ENCODE measurements at regions not wholly inside any gene's neighbourhood (a gene's known extent, or its start where the extent isn't known, plus 50 kb on each side); places are given as distances from the start of the nearest gene placed in this dataset.

- peak overlapping the region in 1 of 2 donors; percentile 77 for H3K27ac Mint-ChIP-seq
- H3K4me1 Mint-ChIP-seq, result peaks cover 31% of the 10 kb centered on the region in 2 donors
Measured at GRCh38 chr7:33736521-33737221, 168.7 kb upstream of the BMPER start.

GRCh38 chr7:33738260-33738935, 166.9 kb upstream of the BMPER start:
- intact Hi-C loops (cut with micrococcal nuclease), result no loop called here
- ATAC-seq (peak; percentile 62 to 79 (median 73)), DNase-seq (peak in 1 of 2 donors; percentile 12)
- H3K36me3 ChIP-seq (ENCODE audit: control insufficient read depth, insufficient read depth, low read length), result no peaks in the 10 kb centered on the region
- no peak for TF ChIP-seq CTCF (IDR thresholded peaks at IDR 0.05)
- H3K4me3 ChIP-seq (ENCODE audit: low read length), result no peak overlapping the region
- H3K4me3 Mint-ChIP-seq, result peak overlapping the region; percentile 36
- peaks cover 27% of the 10 kb centered on the region for H3K4me1 ChIP-seq (ENCODE audit: control insufficient read depth, insufficient read depth, low read length)
- peaks cover 5% of the 10 kb centered on the region for H3K9me3 ChIP-seq (ENCODE audit: control insufficient read depth, insufficient read depth, low read length)
- peaks cover 41 to 42% of the 10 kb centered on the region in 2 donors for H3K4me1 Mint-ChIP-seq
- peak overlapping the region; percentile 70 for H3K27ac ChIP-seq (ENCODE audit: low read length)
- H3K27me3 ChIP-seq (ENCODE audit: control insufficient read depth, insufficient read depth, low read length), result no peaks in the 10 kb centered on the region
- 80% methylated on average over 3 of the region's 3 CpGs for WGBS (ENCODE audit: insufficient coverage)
- H3K27me3 Mint-ChIP-seq (ENCODE audit: low read depth in 2 of 2), result no peaks in the 10 kb centered on the region
- H3K36me3 Mint-ChIP-seq, result no peaks in the 10 kb centered on the region
- H3K9me3 Mint-ChIP-seq, result no peaks in the 10 kb centered on the region
- H3K27ac Mint-ChIP-seq, result peak overlapping the region; percentile 77 to 81

More at GRCh38 chr7:33736521-33737221, 168.7 kb upstream of the BMPER start:
- 86% methylated on average over 6 of the region's 6 CpGs for WGBS (ENCODE audit: insufficient coverage)
- no peak overlapping the region for H3K4me3 ChIP-seq (ENCODE audit: low read length)
- DNase-seq, result no peak
- no peak overlapping the region for H3K27ac ChIP-seq (ENCODE audit: low read length)
- H3K4me3 Mint-ChIP-seq, result no peak overlapping the region
- intact Hi-C loops (cut with micrococcal nuclease), result no loop called here
- peaks cover 0 to 2% of the 10 kb centered on the region in 2 donors for H3K9me3 Mint-ChIP-seq
- no peaks in the 10 kb centered on the region for H3K36me3 ChIP-seq (ENCODE audit: control insufficient read depth, insufficient read depth, low read length)
- no peaks in the 10 kb centered on the region for H3K27me3 Mint-ChIP-seq (ENCODE audit: low read depth in 2 of 2)
- peaks cover 5% of the 10 kb centered on the region for H3K9me3 ChIP-seq (ENCODE audit: control insufficient read depth, insufficient read depth, low read length)
- no peak for ATAC-seq
- H3K27me3 ChIP-seq (ENCODE audit: control insufficient read depth, insufficient read depth, low read length), result no peaks in the 10 kb centered on the region
- H3K36me3 Mint-ChIP-seq, result no peaks in the 10 kb centered on the region
- peaks cover 16% of the 10 kb centered on the region for H3K4me1 ChIP-seq (ENCODE audit: control insufficient read depth, insufficient read depth, low read length)
- TF ChIP-seq CTCF (IDR thresholded peaks at IDR 0.05), result no peak

GRCh38 chr7:33739286-33739685, 166.1 kb upstream of the BMPER start:
- DNase-seq (no peak), ATAC-seq (no peak)
- Histone ChIP-seq H3K4me3 (ENCODE audit: low read length) (no peak overlapping the region), H3K36me3 (ENCODE audit: control insufficient read depth, insufficient read depth, low read length) (no peaks in the 10 kb centered on the region), H3K9me3 (ENCODE audit: control insufficient read depth, insufficient read depth, low read length) (peaks cover 9% of the 10 kb centered on the region), H3K27me3 (ENCODE audit: control insufficient read depth, insufficient read depth, low read length) (no peaks in the 10 kb centered on the region), H3K27ac (ENCODE audit: low read length) (peak overlapping the region; percentile 70), H3K4me1 (ENCODE audit: control insufficient read depth, insufficient read depth, low read length) (peaks cover 34% of the 10 kb centered on the region)
- WGBS (ENCODE audit: insufficient coverage), result 86% methylated on average over 4 of the region's 4 CpGs
- no peak for TF ChIP-seq CTCF (IDR thresholded peaks at IDR 0.05)
- H3K27me3 Mint-ChIP-seq (ENCODE audit: low read depth in 2 of 2), result no peaks in the 10 kb centered on the region
- H3K36me3 Mint-ChIP-seq, result no peaks in the 10 kb centered on the region
- peaks cover 49 to 50% of the 10 kb centered on the region in 2 donors for H3K4me1 Mint-ChIP-seq
- H3K27ac Mint-ChIP-seq, result peak overlapping the region; percentile 77 to 81
- H3K4me3 Mint-ChIP-seq, result no peak overlapping the region
- H3K9me3 Mint-ChIP-seq, result no peaks in the 10 kb centered on the region
- intact Hi-C loops (cut with micrococcal nuclease), result no loop called here

Measured in natural killer cell (primary cell).